Liver (tissue), 8 donors: ENCODE measurements at regions not wholly inside any gene's neighbourhood (a gene's known extent, or its start where the extent isn't known, plus 50 kb on each side); places are given as distances from the start of the nearest gene placed in this dataset.

Experiments used
- DNase-seq: peaks from one replicate; pipeline ENCODE4 v3.0.0-alpha.2; 2017; ENCODE audit warnings: low spot score
- H3K27ac ChIP-seq, 2 donors: one replicate each; pipeline ENCODE4 v1.7.0; 2013; ENCODE audit warnings: inconsistent platforms in 2 of 2, low read length in 2 of 2, control low read depth in 1 of 2, low read depth in 1 of 2, mild to moderate bottlenecking in 1 of 2
- H3K27me3 ChIP-seq, 4 donors: one replicate each; pipeline versions ENCODE4 v1.6.1 to v1.7.0; 2013; ENCODE audit warnings: low read length in 3 of 4, inconsistent platforms in 1 of 4, mild to moderate bottlenecking in 1 of 4, moderate library complexity in 1 of 4; ENCODE audit not compliant: control insufficient read depth in 4 of 4, insufficient read depth in 4 of 4
- H3K36me3 ChIP-seq, 4 donors: one replicate each; pipeline versions ENCODE4 v1.6.1 to v1.7.0; 2013; ENCODE audit warnings: low read length in 3 of 4, mild to moderate bottlenecking in 3 of 4, low read depth in 1 of 4, moderate library complexity in 1 of 4; ENCODE audit not compliant: control insufficient read depth in 4 of 4, insufficient read depth in 3 of 4
- H3K4me1 ChIP-seq, 4 donors: one replicate each; pipeline versions ENCODE4 v1.6.1 to v1.7.0; 2013; ENCODE audit warnings: low read length in 3 of 4, mild to moderate bottlenecking in 3 of 4, moderate library complexity in 1 of 4; ENCODE audit not compliant: control insufficient read depth in 4 of 4, insufficient read depth in 4 of 4
- H3K4me3 ChIP-seq, 3 donors: one replicate each; pipeline versions ENCODE4 v1.6.1 to v1.7.0; 2013; ENCODE audit warnings: low read length in 3 of 3, control low read depth in 1 of 3, low read depth in 1 of 3, mild to moderate bottlenecking in 1 of 3
- H3K9ac ChIP-seq, 2 donors: one replicate each; pipeline ENCODE4 v1.7.0; 2013; ENCODE audit warnings: low read length in 2 of 2, mild to moderate bottlenecking in 2 of 2, moderate library complexity in 2 of 2, control low read depth in 1 of 2, low read depth in 1 of 2
- H3K9me3 ChIP-seq, 4 donors: one replicate each; pipeline versions ENCODE4 v1.6.1 to v1.7.0; 2013; ENCODE audit warnings: low read length in 3 of 4; ENCODE audit not compliant: control insufficient read depth in 4 of 4
- ATF3 ChIP-seq: IDR thresholded peaks from 2 replicates; pipeline ENCODE4 v1.6.1; 2016; ENCODE audit warnings: antibody characterized with exemption
- CTCF ChIP-seq: fragments of 150-350 bp; IDR thresholded peaks from 2 replicates; pipeline ENCODE4 v1.5.1; 2017; ENCODE audit warnings: improper control_type of control experiment, low read depth, low read length; ENCODE audit not compliant: missing input control
- EGR1 ChIP-seq, 2 donors: IDR thresholded peaks; 2 replicates each; pipeline ENCODE4 v1.6.1; 2016 to 2018; ENCODE audit warnings: antibody characterized with exemption in 2 of 2, low read depth in 2 of 2
- FOXA1 ChIP-seq: IDR thresholded peaks from 2 replicates; pipeline ENCODE4 v1.6.1; 2016; ENCODE audit warnings: antibody characterized with exemption
- FOXA2 ChIP-seq: IDR thresholded peaks from 2 replicates; pipeline ENCODE4 v1.6.1; 2016; ENCODE audit warnings: antibody characterized with exemption
- GABPA ChIP-seq, 2 donors: IDR thresholded peaks in 1 of 2; conservative IDR thresholded peaks in 1 of 2; 2 replicates each; pipeline ENCODE4 v1.6.1; 2016; ENCODE audit warnings: antibody characterized with exemption in 2 of 2, mild to moderate bottlenecking in 1 of 2, moderate library complexity in 1 of 2
- HNF4A ChIP-seq, 2 donors: conservative IDR thresholded peaks; 2 replicates each; pipeline ENCODE4 v1.6.1; 2016; ENCODE audit warnings: antibody characterized with exemption in 2 of 2, mild to moderate bottlenecking in 2 of 2
- HNF4G ChIP-seq: IDR thresholded peaks from 2 replicates; pipeline ENCODE4 v1.6.1; 2016; ENCODE audit warnings: antibody characterized with exemption
- JUND ChIP-seq, 2 donors: IDR thresholded peaks; 2 replicates each; pipeline ENCODE4 v1.6.1; 2016; ENCODE audit warnings: antibody characterized with exemption in 2 of 2
- MAX ChIP-seq: IDR thresholded peaks from 2 replicates; pipeline ENCODE4 v1.6.1; 2016; ENCODE audit warnings: antibody characterized with exemption
- NR2F2 ChIP-seq: IDR thresholded peaks from 2 replicates; pipeline ENCODE4 v1.6.1; 2016; ENCODE audit warnings: antibody characterized with exemption
- RAD21 ChIP-seq, 2 donors: IDR thresholded peaks; 2 replicates each; pipeline ENCODE4 v1.6.1; 2016; ENCODE audit warnings: antibody characterized with exemption in 2 of 2, mild to moderate bottlenecking in 2 of 2
- REST ChIP-seq: IDR thresholded peaks from 2 replicates; pipeline ENCODE4 v1.6.1; 2016; ENCODE audit warnings: antibody characterized with exemption, mild to moderate bottlenecking
- RXRA ChIP-seq, 2 donors: IDR thresholded peaks; 2 replicates each; pipeline ENCODE4 v1.6.1; 2017 to 2018; ENCODE audit warnings: antibody characterized with exemption in 2 of 2, mild to moderate bottlenecking in 1 of 2
- SP1 ChIP-seq: IDR thresholded peaks from 2 replicates; pipeline ENCODE4 v1.6.1; 2018; ENCODE audit warnings: antibody characterized with exemption, mild to moderate bottlenecking
- TAF1 ChIP-seq: conservative IDR thresholded peaks from 2 replicates; pipeline ENCODE4 v1.6.1; 2016; ENCODE audit warnings: antibody characterized with exemption, mild to moderate bottlenecking
- YY1 ChIP-seq: IDR thresholded peaks from 2 replicates; pipeline ENCODE4 v1.6.1; 2016; ENCODE audit warnings: antibody characterized with exemption, mild to moderate bottlenecking
- ZBTB33 ChIP-seq: IDR thresholded peaks from 2 replicates; pipeline ENCODE4 v1.6.1; 2016; ENCODE audit warnings: antibody characterized with exemption
- WGBS: extraction: QIAGEN DNeasy Blood & Tissue Kit; methylation state at CpG from one replicate; pipeline ENCODE4 v1.1.7; 2013; 5-methylcytosine and 5-hydroxymethylcytosine counted together
- donor health status: healthy.
- donor health status: healthy.
- donor health status: healthy.
- donor health status: healthy.
- donor health status: healthy.

GRCh38 chr7:47715631-47716068 is 133.7 kb upstream of the TNS3 start:
- H3K36me3 ChIP-seq, result no peaks in the 10 kb centered on the region
- no peak overlapping the region for H3K9ac ChIP-seq
- TF ChIP-seq FOXA1, result peak; percentile 93
- TF ChIP-seq TAF1, result no peak
- TF ChIP-seq JUND (IDR thresholded peaks at IDR 0.05), result peak in 1 of 2 donors; percentile 66
- TF ChIP-seq ZBTB33, result no peak
- peak; percentile 20 for TF ChIP-seq MAX
- no peak for TF ChIP-seq ATF3
- TF ChIP-seq HNF4A (conservative IDR thresholded peaks at IDR 0.05), result peak; percentile 99 to 100
- TF ChIP-seq YY1, result peak; percentile 68
- no peak for TF ChIP-seq NR2F2
- peak; percentile 97 for TF ChIP-seq SP1
- TF ChIP-seq GABPA (IDR thresholded peaks at IDR 0.05 in 1 of 2, conservative IDR thresholded peaks at IDR 0.05 in 1 of 2), result no peak
- TF ChIP-seq RXRA (IDR thresholded peaks at IDR 0.05), result peak; percentile 73 to 84
- peak; percentile 86 for TF ChIP-seq HNF4G
- peak; percentile 55 to 61 for TF ChIP-seq RAD21 (IDR thresholded peaks at IDR 0.05)
- peak; percentile 63 for TF ChIP-seq REST
- peak; percentile 98 for TF ChIP-seq FOXA2
- TF ChIP-seq EGR1 (IDR thresholded peaks at IDR 0.05; ENCODE audit: low read depth in 2 of 2), result peak in 1 of 2 donors; percentile 23
- no peak for TF ChIP-seq CTCF
- peaks cover 0 to 6% (median 4%) of the 10 kb centered on the region in 4 donors for H3K4me1 ChIP-seq
- no peaks in the 10 kb centered on the region for H3K9me3 ChIP-seq
- H3K4me3 ChIP-seq, result no peak overlapping the region
- DNase-seq, result no peak
- H3K27me3 ChIP-seq, result no peaks in the 10 kb centered on the region
- 59% methylated on average over 5 of the region's 5 CpGs for WGBS
- H3K27ac ChIP-seq, result peak overlapping the region; percentile 23 to 25
